ENCODE measurements at regions not wholly inside any gene's neighbourhood (a gene's known extent, or its start where the extent isn't known, plus 50 kb on each side); places are given as distances from the start of the nearest gene placed in this dataset.

GRCh38 chr16:62254847-62255246, 218.6 kb upstream of the CDH8 start:
- no peaks in the 10 kb centered on the region for H3K27me3 ChIP-seq
- intact Hi-C loops (cut with DNase I) = no loop called here
- TF ChIP-seq CTCF (IDR thresholded peaks at IDR 0.05) (no peak), POLR2A (IDR thresholded peaks at IDR 0.05) (no peak)
- H3K4me1 ChIP-seq = no peaks in the 10 kb centered on the region
- no peaks in the 10 kb centered on the region for H3K9me3 ChIP-seq
- H3K27ac ChIP-seq = no peak overlapping the region
- no peak overlapping the region for H3K4me3 ChIP-seq (replicated peaks in 1 of 3)
- no peak for DNase-seq
- H3K36me3 ChIP-seq = no peaks in the 10 kb centered on the region

GRCh38 chr16:62254372-62254771, 218.1 kb upstream of the CDH8 start:
- no peak overlapping the region for H3K27ac ChIP-seq
- TF ChIP-seq CTCF (IDR thresholded peaks at IDR 0.05) (no peak), POLR2A (IDR thresholded peaks at IDR 0.05) (no peak)
- no peaks in the 10 kb centered on the region for H3K9me3 ChIP-seq
- no peaks in the 10 kb centered on the region for H3K27me3 ChIP-seq
- intact Hi-C loops (cut with DNase I) = no loop called here
- 56 to 73% methylated on average over 5 of the region's 5 CpGs for WGBS, 2 donors
- H3K4me3 ChIP-seq (replicated peaks in 1 of 3) = no peak overlapping the region
- H3K36me3 ChIP-seq = no peaks in the 10 kb centered on the region
- no peak for DNase-seq
- no peaks in the 10 kb centered on the region for H3K4me1 ChIP-seq

- WGBS, 2 donors = 93 to 94% methylated on average over 3 of the region's 3 CpGs
- no peak overlapping the region for H3K27ac ChIP-seq
- DNase-seq = no peak
- no peak overlapping the region for H3K4me3 ChIP-seq (replicated peaks in 1 of 3)
- H3K4me1 ChIP-seq = no peaks in the 10 kb centered on the region
- TF ChIP-seq CTCF (IDR thresholded peaks at IDR 0.05) (no peak), POLR2A (IDR thresholded peaks at IDR 0.05) (no peak)
- no peaks in the 10 kb centered on the region for H3K9me3 ChIP-seq
- no peaks in the 10 kb centered on the region for H3K36me3 ChIP-seq
- no peaks in the 10 kb centered on the region for H3K27me3 ChIP-seq
- intact Hi-C loops (cut with DNase I) = no loop called here
Observed at GRCh38 chr16:62253966-62254365, 217.7 kb upstream of the CDH8 start.

GRCh38 chr16:62249069-62249468, 212.8 kb upstream of the CDH8 start:
- Histone ChIP-seq H3K4me1 (no peaks in the 10 kb centered on the region), H3K9me3 (no peaks in the 10 kb centered on the region), H3K27ac (no peak overlapping the region), H3K36me3 (no peaks in the 10 kb centered on the region), H3K4me3 (replicated peaks in 1 of 3) (no peak overlapping the region), H3K27me3 (no peaks in the 10 kb centered on the region)
- no peak for TF ChIP-seq POLR2A (IDR thresholded peaks at IDR 0.05)
- TF ChIP-seq CTCF (IDR thresholded peaks at IDR 0.05) = no peak
- intact Hi-C loops (cut with DNase I) = no loop called here
- no peak for DNase-seq
- 81 to 91% methylated on average over 3 of the region's 3 CpGs for WGBS, 2 donors

- Histone ChIP-seq H3K36me3 (no peaks in the 10 kb centered on the region), H3K4me3 (replicated peaks in 1 of 3) (no peak overlapping the region), H3K4me1 (no peaks in the 10 kb centered on the region), H3K27me3 (no peaks in the 10 kb centered on the region), H3K27ac (no peak overlapping the region), H3K9me3 (no peaks in the 10 kb centered on the region)
- 47 to 50% methylated on average over 1 of the region's 1 CpG for WGBS, 2 donors
- intact Hi-C loops (cut with DNase I) = no loop called here
- DNase-seq = no peak
- TF ChIP-seq CTCF (IDR thresholded peaks at IDR 0.05) (no peak), POLR2A (IDR thresholded peaks at IDR 0.05) (no peak)
Observed at GRCh38 chr16:62240722-62241121, 204.5 kb upstream of the CDH8 start.

Data from thyroid gland (tissue), 4 donors.